ENCODE measurements at regions not wholly inside any gene's neighbourhood (a gene's known extent, or its start where the extent isn't known, plus 50 kb on each side); places are given as distances from the start of the nearest gene placed in this dataset.

DNA sequence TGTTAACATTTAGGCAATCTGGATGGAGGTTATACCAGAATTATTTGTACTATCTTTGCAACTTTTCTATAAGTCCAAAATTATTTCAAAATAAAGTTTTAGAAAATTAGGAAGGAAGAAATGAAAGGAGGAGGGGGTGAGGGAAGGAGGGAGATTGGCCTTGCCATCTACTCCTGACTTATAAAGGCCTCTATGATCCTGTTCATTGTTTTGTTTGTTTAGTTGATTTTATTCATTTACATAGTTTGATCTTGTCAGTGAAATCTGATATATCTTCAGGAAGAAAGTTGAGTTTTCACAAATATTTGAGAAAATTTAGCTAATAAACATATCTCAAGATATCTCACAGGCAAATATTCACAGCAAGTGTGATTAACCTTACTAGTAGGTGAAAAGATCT is 189.3 kb upstream of the NOCT start:
- TF ChIP-seq, protein P1, sequence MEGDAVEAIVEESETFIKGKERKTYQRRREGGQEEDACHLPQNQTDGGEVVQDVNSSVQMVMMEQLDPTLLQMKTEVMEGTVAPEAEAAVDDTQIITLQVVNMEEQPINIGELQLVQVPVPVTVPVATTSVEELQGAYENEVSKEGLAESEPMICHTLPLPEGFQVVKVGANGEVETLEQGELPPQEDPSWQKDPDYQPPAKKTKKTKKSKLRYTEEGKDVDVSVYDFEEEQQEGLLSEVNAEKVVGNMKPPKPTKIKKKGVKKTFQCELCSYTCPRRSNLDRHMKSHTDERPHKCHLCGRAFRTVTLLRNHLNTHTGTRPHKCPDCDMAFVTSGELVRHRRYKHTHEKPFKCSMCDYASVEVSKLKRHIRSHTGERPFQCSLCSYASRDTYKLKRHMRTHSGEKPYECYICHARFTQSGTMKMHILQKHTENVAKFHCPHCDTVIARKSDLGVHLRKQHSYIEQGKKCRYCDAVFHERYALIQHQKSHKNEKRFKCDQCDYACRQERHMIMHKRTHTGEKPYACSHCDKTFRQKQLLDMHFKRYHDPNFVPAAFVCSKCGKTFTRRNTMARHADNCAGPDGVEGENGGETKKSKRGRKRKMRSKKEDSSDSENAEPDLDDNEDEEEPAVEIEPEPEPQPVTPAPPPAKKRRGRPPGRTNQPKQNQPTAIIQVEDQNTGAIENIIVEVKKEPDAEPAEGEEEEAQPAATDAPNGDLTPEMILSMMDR (IDR thresholded peaks at IDR 0.05; ENCODE audit: extremely low read depth, low read depth, low read length), result no peak
- no peak overlapping the region for H2AFZ ChIP-seq (ENCODE audit: low read length)
- H3K4me3 ChIP-seq (ENCODE audit: insufficient read depth, low read length), result no peak overlapping the region
- no peaks in the 10 kb centered on the region for H3K4me1 ChIP-seq (ENCODE audit: insufficient read depth, low read length)
- H3K36me3 ChIP-seq (ENCODE audit: insufficient read depth, low read length), result no peaks in the 10 kb centered on the region
- no peak for DNase-seq (ENCODE audit: insufficient read length, low spot score, missing footprints)
- peaks cover 10% of the 10 kb centered on the region for H3K27me3 ChIP-seq (ENCODE audit: insufficient read depth, low read length)
- H3K79me2 ChIP-seq (ENCODE audit: insufficient read depth, low read length), result no peaks in the 10 kb centered on the region
- no peak overlapping the region for H3K4me2 ChIP-seq (ENCODE audit: insufficient read depth, low read length)
- no peaks in the 10 kb centered on the region for H3K9me3 ChIP-seq (ENCODE audit: low read depth, low read length)
- no peaks in the 10 kb centered on the region for H4K20me1 ChIP-seq (ENCODE audit: insufficient read depth, low read length)
- no peak overlapping the region for H3K27ac ChIP-seq (ENCODE audit: low read depth, low read length)

DNA sequence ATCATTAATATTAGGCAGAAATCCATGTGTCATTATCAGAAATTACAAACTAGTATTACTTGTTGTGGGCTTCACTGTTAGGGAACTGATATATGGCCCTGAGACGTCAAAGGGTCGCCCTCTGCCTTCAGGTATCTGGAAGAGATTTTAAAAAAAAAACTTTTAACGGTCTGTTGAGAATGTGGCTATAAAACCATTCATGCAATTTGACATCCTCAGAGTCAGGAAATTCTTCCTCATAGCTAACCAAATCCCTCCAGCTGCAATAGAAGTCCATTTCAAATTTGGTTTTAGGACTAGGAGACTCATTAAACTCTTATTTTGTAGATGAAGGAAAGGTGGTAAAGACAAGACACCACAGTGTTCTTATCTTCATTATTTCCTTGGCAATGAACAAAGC is 194.2 kb upstream of the NOCT start:
- H3K9me3 ChIP-seq (ENCODE audit: low read depth, low read length), result no peaks in the 10 kb centered on the region
- no peak overlapping the region for H3K4me2 ChIP-seq (ENCODE audit: insufficient read depth, low read length)
- DNase-seq (ENCODE audit: insufficient read length, low spot score, missing footprints), result no peak
- no peaks in the 10 kb centered on the region for H3K36me3 ChIP-seq (ENCODE audit: insufficient read depth, low read length)
- no peak overlapping the region for H3K4me3 ChIP-seq (ENCODE audit: insufficient read depth, low read length)
- H2AFZ ChIP-seq (ENCODE audit: low read length), result no peak overlapping the region
- no peaks in the 10 kb centered on the region for H4K20me1 ChIP-seq (ENCODE audit: insufficient read depth, low read length)
- no peaks in the 10 kb centered on the region for H3K4me1 ChIP-seq (ENCODE audit: insufficient read depth, low read length)
- H3K27ac ChIP-seq (ENCODE audit: low read depth, low read length), result no peak overlapping the region
- TF ChIP-seq, protein P1 (IDR thresholded peaks at IDR 0.05; ENCODE audit: extremely low read depth, low read depth, low read length), result no peak
- peaks cover 13% of the 10 kb centered on the region for H3K27me3 ChIP-seq (ENCODE audit: insufficient read depth, low read length)
- H3K79me2 ChIP-seq (ENCODE audit: insufficient read depth, low read length), result no peaks in the 10 kb centered on the region

- no peaks in the 10 kb centered on the region for H4K20me1 ChIP-seq (ENCODE audit: insufficient read depth, low read length)
- DNase-seq (ENCODE audit: insufficient read length, low spot score, missing footprints), result no peak
- TF ChIP-seq, protein P1 (IDR thresholded peaks at IDR 0.05; ENCODE audit: extremely low read depth, low read depth, low read length), result no peak
- H3K27me3 ChIP-seq (ENCODE audit: insufficient read depth, low read length), result peaks cover 9% of the 10 kb centered on the region
- no peaks in the 10 kb centered on the region for H3K9me3 ChIP-seq (ENCODE audit: low read depth, low read length)
- no peak overlapping the region for H3K4me3 ChIP-seq (ENCODE audit: insufficient read depth, low read length)
- H3K36me3 ChIP-seq (ENCODE audit: insufficient read depth, low read length), result no peaks in the 10 kb centered on the region
- no peaks in the 10 kb centered on the region for H3K79me2 ChIP-seq (ENCODE audit: insufficient read depth, low read length)
- no peak overlapping the region for H3K27ac ChIP-seq (ENCODE audit: low read depth, low read length)
- H3K4me1 ChIP-seq (ENCODE audit: insufficient read depth, low read length), result no peaks in the 10 kb centered on the region
- H3K4me2 ChIP-seq (ENCODE audit: insufficient read depth, low read length), result no peak overlapping the region
- no peak overlapping the region for H2AFZ ChIP-seq (ENCODE audit: low read length)
Measured at GRCh38 chr4:138816875-138817274, 198.7 kb upstream of the NOCT start.

DNA sequence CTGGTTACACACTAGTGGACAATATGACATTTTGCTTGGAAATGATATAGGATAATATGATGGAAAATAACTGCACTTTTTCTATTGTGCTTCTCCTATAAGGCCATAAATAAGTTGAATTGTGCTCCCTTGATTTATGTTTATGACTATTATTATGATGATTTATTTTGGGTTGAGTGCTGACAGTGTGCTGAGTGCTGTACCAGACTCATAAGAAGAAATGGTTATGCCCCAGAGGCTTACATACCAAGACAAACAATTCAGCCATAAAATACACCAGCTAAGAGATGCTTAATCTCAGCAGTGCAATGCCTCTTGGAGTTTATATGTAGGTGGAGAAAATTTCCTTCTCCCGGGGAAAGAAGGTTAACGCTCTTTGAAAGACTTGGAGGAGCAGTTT is 199.8 kb upstream of the NOCT start:
- H3K9me3 ChIP-seq (ENCODE audit: low read depth, low read length), result no peaks in the 10 kb centered on the region
- TF ChIP-seq, protein P1 (IDR thresholded peaks at IDR 0.05; ENCODE audit: extremely low read depth, low read depth, low read length), result no peak
- no peaks in the 10 kb centered on the region for H4K20me1 ChIP-seq (ENCODE audit: insufficient read depth, low read length)
- no peak overlapping the region for H2AFZ ChIP-seq (ENCODE audit: low read length)
- no peak overlapping the region for H3K4me2 ChIP-seq (ENCODE audit: insufficient read depth, low read length)
- no peaks in the 10 kb centered on the region for H3K4me1 ChIP-seq (ENCODE audit: insufficient read depth, low read length)
- H3K79me2 ChIP-seq (ENCODE audit: insufficient read depth, low read length), result no peaks in the 10 kb centered on the region
- H3K4me3 ChIP-seq (ENCODE audit: insufficient read depth, low read length), result no peak overlapping the region
- peaks cover 4% of the 10 kb centered on the region for H3K27me3 ChIP-seq (ENCODE audit: insufficient read depth, low read length)
- no peaks in the 10 kb centered on the region for H3K36me3 ChIP-seq (ENCODE audit: insufficient read depth, low read length)
- DNase-seq (ENCODE audit: insufficient read length, low spot score, missing footprints), result no peak
- no peak overlapping the region for H3K27ac ChIP-seq (ENCODE audit: low read depth, low read length)
